ENCODE measurements at regions not wholly inside any gene's neighbourhood (a gene's known extent, or its start where the extent isn't known, plus 50 kb on each side); places are given as distances from the start of the nearest gene placed in this dataset.

- H3K9ac ChIP-seq (ENCODE audit: low read depth, low read length), result no peak overlapping the region
- H3K36me3 ChIP-seq (ENCODE audit: insufficient read depth, low read length), result no peaks in the 10 kb centered on the region
- WGBS, result 45% methylated on average over 24 of the region's 31 CpGs
- no peak overlapping the region for H3K4me3 ChIP-seq (ENCODE audit: low read length)
- H3K27me3 ChIP-seq (ENCODE audit: insufficient read depth, low read length), result no peaks in the 10 kb centered on the region
- H3K9me3 ChIP-seq (ENCODE audit: insufficient read depth, low read depth, low read length), result no peaks in the 10 kb centered on the region
- H3K4me1 ChIP-seq (ENCODE audit: insufficient read depth, low read length), result peaks cover 22% of the 10 kb centered on the region
- H3K27ac ChIP-seq (ENCODE audit: low read depth, low read length), result peak overlapping the region; percentile 55
Observed at GRCh38 chr16:85206472-85207356, 94.4 kb upstream of the CIBAR2 start.

- H3K36me3 ChIP-seq (ENCODE audit: insufficient read depth, low read length), result no peaks in the 10 kb centered on the region
- no peak overlapping the region for H3K9ac ChIP-seq (ENCODE audit: low read depth, low read length)
- no peak overlapping the region; the same call in 1 of the 2 replicates for H3K27ac ChIP-seq (ENCODE audit: low read depth, low read length)
- H3K9me3 ChIP-seq (ENCODE audit: insufficient read depth, low read depth, low read length), result no peaks in the 10 kb centered on the region
- H3K4me1 ChIP-seq (ENCODE audit: insufficient read depth, low read length), result peaks cover 15% of the 10 kb centered on the region
- WGBS, result 74% methylated on average over 24 of the region's 24 CpGs
- H3K27me3 ChIP-seq (ENCODE audit: insufficient read depth, low read length), result no peaks in the 10 kb centered on the region
- no peak overlapping the region for H3K4me3 ChIP-seq (ENCODE audit: low read length)
Observed at GRCh38 chr16:85207357-85207921, 95.2 kb upstream of the CIBAR2 start.

DNA sequence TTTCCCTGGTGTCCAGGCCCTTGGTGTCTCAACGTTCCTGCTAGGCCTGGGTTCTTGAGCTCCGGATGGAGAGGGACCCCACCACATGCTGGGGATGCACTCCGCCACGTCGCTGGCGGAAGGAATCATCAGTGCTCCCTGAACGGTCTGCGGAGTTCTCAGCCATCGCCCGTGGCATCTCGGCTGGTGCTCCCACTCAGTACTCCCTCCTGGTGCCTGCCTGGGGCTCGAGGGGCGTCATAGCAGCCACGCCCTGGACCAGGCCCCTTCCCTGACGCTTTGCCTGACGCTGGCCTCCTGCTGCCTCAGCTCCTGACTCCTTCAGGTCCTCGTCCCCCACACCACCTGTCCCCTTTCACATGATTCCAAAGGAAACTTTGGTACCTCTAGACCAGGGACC is 95.9 kb upstream of the CIBAR2 start:
- H3K4me3 ChIP-seq (ENCODE audit: low read length), result no peak overlapping the region
- no peaks in the 10 kb centered on the region for H3K27me3 ChIP-seq (ENCODE audit: insufficient read depth, low read length)
- 93% methylated on average over 17 of the region's 17 CpGs for WGBS
- peaks cover 12% of the 10 kb centered on the region for H3K4me1 ChIP-seq (ENCODE audit: insufficient read depth, low read length)
- no peak overlapping the region for H3K27ac ChIP-seq (ENCODE audit: low read depth, low read length)
- H3K9ac ChIP-seq (ENCODE audit: low read depth, low read length), result no peak overlapping the region
- H3K9me3 ChIP-seq (ENCODE audit: insufficient read depth, low read depth, low read length), result no peaks in the 10 kb centered on the region
- H3K36me3 ChIP-seq (ENCODE audit: insufficient read depth, low read length), result no peaks in the 10 kb centered on the region

DNA sequence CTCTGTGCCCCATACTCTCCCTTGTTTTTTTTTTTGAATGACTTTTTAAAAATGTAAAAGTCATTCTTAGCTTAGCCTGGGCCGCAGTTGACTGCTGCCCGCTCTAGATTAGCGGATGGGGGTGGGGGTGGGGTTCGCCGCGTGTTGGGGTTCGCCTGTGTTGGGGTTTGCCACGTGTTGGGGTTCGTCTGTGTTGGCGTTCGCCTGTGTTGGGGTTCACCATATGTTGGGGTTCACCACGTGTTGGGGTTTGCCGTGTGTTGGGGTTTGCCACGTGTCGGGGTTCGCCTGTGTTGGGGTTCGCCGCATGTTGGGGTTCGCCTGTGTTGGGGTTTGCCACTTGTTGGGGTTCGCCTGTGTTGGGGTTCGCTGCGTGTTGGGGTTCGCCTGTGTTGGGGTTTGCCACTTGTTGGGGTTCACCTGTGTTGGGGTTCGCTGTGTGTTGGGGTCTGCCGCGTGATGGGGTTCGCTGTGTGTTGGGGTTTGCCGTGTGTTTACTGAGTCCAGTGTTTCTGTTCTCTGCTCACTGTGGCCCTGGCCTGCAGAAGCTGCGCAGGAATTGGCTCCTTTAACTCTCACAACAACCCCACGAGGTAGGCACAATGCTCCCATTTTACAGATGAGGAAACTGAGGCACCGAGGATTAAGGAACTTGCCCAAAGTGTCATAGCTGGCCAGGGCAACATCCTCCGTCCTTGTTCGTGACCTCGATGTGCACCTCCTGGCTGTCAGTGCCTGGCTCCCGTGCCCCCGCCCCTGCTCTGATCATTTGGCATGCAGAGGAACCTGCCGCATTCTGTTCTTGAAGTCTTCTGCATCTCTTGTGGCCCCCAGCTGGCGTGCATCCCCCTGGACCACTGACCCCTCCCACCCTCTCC is 96.6 kb upstream of the CIBAR2 start:
- Histone ChIP-seq H3K36me3 (ENCODE audit: insufficient read depth, low read length) (no peaks in the 10 kb centered on the region), H3K9ac (ENCODE audit: low read depth, low read length) (no peak overlapping the region), H3K27ac (ENCODE audit: low read depth, low read length) (no peak overlapping the region), H3K4me1 (ENCODE audit: insufficient read depth, low read length) (peaks cover 12% of the 10 kb centered on the region), H3K4me3 (ENCODE audit: low read length) (no peak overlapping the region), H3K9me3 (ENCODE audit: insufficient read depth, low read depth, low read length) (no peaks in the 10 kb centered on the region), H3K27me3 (ENCODE audit: insufficient read depth, low read length) (no peaks in the 10 kb centered on the region)
- WGBS, result 90% methylated on average over 38 of the region's 38 CpGs

- Histone ChIP-seq H3K27me3 (ENCODE audit: insufficient read depth, low read length) (no peaks in the 10 kb centered on the region), H3K27ac (ENCODE audit: low read depth, low read length) (no peak overlapping the region), H3K4me1 (ENCODE audit: insufficient read depth, low read length) (peaks cover 12% of the 10 kb centered on the region), H3K9me3 (ENCODE audit: insufficient read depth, low read depth, low read length) (no peaks in the 10 kb centered on the region), H3K4me3 (ENCODE audit: low read length) (no peak overlapping the region), H3K9ac (ENCODE audit: low read depth, low read length) (no peak overlapping the region), H3K36me3 (ENCODE audit: insufficient read depth, low read length) (no peaks in the 10 kb centered on the region)
- 71% methylated on average over 17 of the region's 17 CpGs for WGBS
Observed at GRCh38 chr16:85209526-85210121, 97.4 kb upstream of the CIBAR2 start.

GRCh38 chr16:85210423-85211169 is 98.3 kb upstream of the CIBAR2 start:
- no peak overlapping the region for H3K27ac ChIP-seq (ENCODE audit: low read depth, low read length)
- H3K9ac ChIP-seq (ENCODE audit: low read depth, low read length), result no peak overlapping the region
- 92% methylated on average over 8 of the region's 8 CpGs for WGBS

GRCh38 chr16:85211271-85211801 is 99.1 kb upstream of the CIBAR2 start:
- WGBS, result 94% methylated on average over 17 of the region's 17 CpGs
- Histone ChIP-seq H3K4me3 (ENCODE audit: low read length) (no peak overlapping the region), H3K27ac (ENCODE audit: low read depth, low read length) (no peak overlapping the region), H3K27me3 (ENCODE audit: insufficient read depth, low read length) (no peaks in the 10 kb centered on the region), H3K9me3 (ENCODE audit: insufficient read depth, low read depth, low read length) (no peaks in the 10 kb centered on the region), H3K36me3 (ENCODE audit: insufficient read depth, low read length) (no peaks in the 10 kb centered on the region), H3K4me1 (ENCODE audit: insufficient read depth, low read length) (peaks cover 6% of the 10 kb centered on the region), H3K9ac (ENCODE audit: low read depth, low read length) (no peak overlapping the region)

More at GRCh38 chr16:85210423-85211169, 98.3 kb upstream of the CIBAR2 start:
- Histone ChIP-seq H3K4me1 (ENCODE audit: insufficient read depth, low read length) (peaks cover 12% of the 10 kb centered on the region), H3K36me3 (ENCODE audit: insufficient read depth, low read length) (no peaks in the 10 kb centered on the region), H3K27me3 (ENCODE audit: insufficient read depth, low read length) (no peaks in the 10 kb centered on the region), H3K9me3 (ENCODE audit: insufficient read depth, low read depth, low read length) (no peaks in the 10 kb centered on the region), H3K4me3 (ENCODE audit: low read length) (no peak overlapping the region)

GRCh38 chr16:85213926-85214675 is 101.8 kb upstream of the CIBAR2 start:
- Histone ChIP-seq H3K9me3 (ENCODE audit: insufficient read depth, low read depth, low read length) (no peaks in the 10 kb centered on the region), H3K36me3 (ENCODE audit: insufficient read depth, low read length) (no peaks in the 10 kb centered on the region), H3K27ac (ENCODE audit: low read depth, low read length) (no peak overlapping the region), H3K27me3 (ENCODE audit: insufficient read depth, low read length) (no peaks in the 10 kb centered on the region), H3K4me3 (ENCODE audit: low read length) (no peak overlapping the region), H3K4me1 (ENCODE audit: insufficient read depth, low read length) (no peaks in the 10 kb centered on the region), H3K9ac (ENCODE audit: low read depth, low read length) (no peak overlapping the region)
- WGBS, result 95% methylated on average over 28 of the region's 28 CpGs

- no peak overlapping the region for H3K27ac ChIP-seq (ENCODE audit: low read depth, low read length)
- H3K27me3 ChIP-seq (ENCODE audit: insufficient read depth, low read length), result no peaks in the 10 kb centered on the region
- H3K4me3 ChIP-seq (ENCODE audit: low read length), result no peak overlapping the region
- H3K9me3 ChIP-seq (ENCODE audit: insufficient read depth, low read depth, low read length), result no peaks in the 10 kb centered on the region
- H3K4me1 ChIP-seq (ENCODE audit: insufficient read depth, low read length), result peaks cover 9% of the 10 kb centered on the region; the same call in 1 of the 2 replicates
- H3K9ac ChIP-seq (ENCODE audit: low read depth, low read length), result no peak overlapping the region
- 85% methylated on average over 8 of the region's 8 CpGs for WGBS
- H3K36me3 ChIP-seq (ENCODE audit: insufficient read depth, low read length), result no peaks in the 10 kb centered on the region
Observed at GRCh38 chr16:85215478-85216118, 103.3 kb upstream of the CIBAR2 start.
